Left ventricle myocardium inferior (tissue), 1 donor: ENCODE measurements at regions not wholly inside any gene's neighbourhood (a gene's known extent, or its start where the extent isn't known, plus 50 kb on each side); places are given as distances from the start of the nearest gene placed in this dataset.

Experiments
- DNase-seq: peaks from one replicate; pipeline ENCODE4 v3.0.0-alpha.2; 2020
- H3K27ac ChIP-seq: fragments of 200-600 bp; replicated peaks from 2 replicates; pipeline ENCODE4 v1.8.0; 2021
- H3K27me3 ChIP-seq: fragments of 200-600 bp; 2 replicates; pipeline ENCODE4 v1.8.0; 2021; ENCODE audit warnings: low read depth
- H3K36me3 ChIP-seq: fragments of 200-600 bp; 2 replicates; pipeline ENCODE4 v1.8.0; 2021
- H3K4me1 ChIP-seq: fragments of 200-600 bp; 2 replicates; pipeline ENCODE4 v1.8.0; 2021
- H3K4me3 ChIP-seq: fragments of 200-600 bp; 2 replicates; pipeline ENCODE4 v1.8.0; 2021; ENCODE audit warnings: mild to moderate bottlenecking, moderate library complexity
- H3K9me3 ChIP-seq: fragments of 200-600 bp; replicated peaks from 2 replicates; pipeline ENCODE4 v1.8.0; 2021
- intact Hi-C: fragments of 100-400 bp; cut with micrococcal nuclease; formaldehyde crosslinking; loops from one replicate; pipeline ENCODE4 v1.11.0; 2022
- TF ChIP-seq, protein P1 (sequence below): fragments of 200-600 bp; IDR thresholded peaks from 2 replicates; pipeline ENCODE4 v1.8.0; 2021; ENCODE audit warnings: antibody characterized with exemption, mild to moderate bottlenecking, borderline replicate concordance
- donor health status: DM: no; HTN: yes; CAD: no; lungs with severe emphysema.

DNA sequence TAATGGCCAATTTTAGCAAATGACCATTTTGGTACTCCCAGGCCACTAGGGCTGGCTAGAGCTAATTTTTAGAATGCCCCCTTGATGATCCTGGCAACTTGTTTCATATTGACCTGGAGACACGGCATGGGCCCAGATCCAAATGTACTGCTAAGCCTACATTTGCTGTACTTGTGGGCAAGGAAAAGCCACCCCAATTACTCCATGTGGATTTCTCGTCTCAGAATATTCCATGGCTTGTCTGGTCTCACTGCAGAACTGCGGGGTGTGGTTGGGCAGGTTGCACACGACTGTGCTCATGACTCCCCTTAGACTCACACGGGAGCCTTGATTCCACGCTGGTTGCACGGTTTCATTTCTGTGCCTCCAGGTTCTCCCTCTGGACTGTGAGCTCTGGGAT, 140.9 kb downstream of the RPLP1 start:
- H3K9me3 ChIP-seq, result no peaks in the 10 kb centered on the region
- no peaks in the 10 kb centered on the region for H3K36me3 ChIP-seq
- intact Hi-C loops, result no loop called here
- TF ChIP-seq, protein P1, sequence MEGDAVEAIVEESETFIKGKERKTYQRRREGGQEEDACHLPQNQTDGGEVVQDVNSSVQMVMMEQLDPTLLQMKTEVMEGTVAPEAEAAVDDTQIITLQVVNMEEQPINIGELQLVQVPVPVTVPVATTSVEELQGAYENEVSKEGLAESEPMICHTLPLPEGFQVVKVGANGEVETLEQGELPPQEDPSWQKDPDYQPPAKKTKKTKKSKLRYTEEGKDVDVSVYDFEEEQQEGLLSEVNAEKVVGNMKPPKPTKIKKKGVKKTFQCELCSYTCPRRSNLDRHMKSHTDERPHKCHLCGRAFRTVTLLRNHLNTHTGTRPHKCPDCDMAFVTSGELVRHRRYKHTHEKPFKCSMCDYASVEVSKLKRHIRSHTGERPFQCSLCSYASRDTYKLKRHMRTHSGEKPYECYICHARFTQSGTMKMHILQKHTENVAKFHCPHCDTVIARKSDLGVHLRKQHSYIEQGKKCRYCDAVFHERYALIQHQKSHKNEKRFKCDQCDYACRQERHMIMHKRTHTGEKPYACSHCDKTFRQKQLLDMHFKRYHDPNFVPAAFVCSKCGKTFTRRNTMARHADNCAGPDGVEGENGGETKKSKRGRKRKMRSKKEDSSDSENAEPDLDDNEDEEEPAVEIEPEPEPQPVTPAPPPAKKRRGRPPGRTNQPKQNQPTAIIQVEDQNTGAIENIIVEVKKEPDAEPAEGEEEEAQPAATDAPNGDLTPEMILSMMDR, result no peak
- H3K27ac ChIP-seq, result no peak overlapping the region
- peaks cover 8% of the 10 kb centered on the region for H3K27me3 ChIP-seq
- peaks cover 33% of the 10 kb centered on the region for H3K4me1 ChIP-seq
- no peak for DNase-seq
- no peak overlapping the region for H3K4me3 ChIP-seq

DNA sequence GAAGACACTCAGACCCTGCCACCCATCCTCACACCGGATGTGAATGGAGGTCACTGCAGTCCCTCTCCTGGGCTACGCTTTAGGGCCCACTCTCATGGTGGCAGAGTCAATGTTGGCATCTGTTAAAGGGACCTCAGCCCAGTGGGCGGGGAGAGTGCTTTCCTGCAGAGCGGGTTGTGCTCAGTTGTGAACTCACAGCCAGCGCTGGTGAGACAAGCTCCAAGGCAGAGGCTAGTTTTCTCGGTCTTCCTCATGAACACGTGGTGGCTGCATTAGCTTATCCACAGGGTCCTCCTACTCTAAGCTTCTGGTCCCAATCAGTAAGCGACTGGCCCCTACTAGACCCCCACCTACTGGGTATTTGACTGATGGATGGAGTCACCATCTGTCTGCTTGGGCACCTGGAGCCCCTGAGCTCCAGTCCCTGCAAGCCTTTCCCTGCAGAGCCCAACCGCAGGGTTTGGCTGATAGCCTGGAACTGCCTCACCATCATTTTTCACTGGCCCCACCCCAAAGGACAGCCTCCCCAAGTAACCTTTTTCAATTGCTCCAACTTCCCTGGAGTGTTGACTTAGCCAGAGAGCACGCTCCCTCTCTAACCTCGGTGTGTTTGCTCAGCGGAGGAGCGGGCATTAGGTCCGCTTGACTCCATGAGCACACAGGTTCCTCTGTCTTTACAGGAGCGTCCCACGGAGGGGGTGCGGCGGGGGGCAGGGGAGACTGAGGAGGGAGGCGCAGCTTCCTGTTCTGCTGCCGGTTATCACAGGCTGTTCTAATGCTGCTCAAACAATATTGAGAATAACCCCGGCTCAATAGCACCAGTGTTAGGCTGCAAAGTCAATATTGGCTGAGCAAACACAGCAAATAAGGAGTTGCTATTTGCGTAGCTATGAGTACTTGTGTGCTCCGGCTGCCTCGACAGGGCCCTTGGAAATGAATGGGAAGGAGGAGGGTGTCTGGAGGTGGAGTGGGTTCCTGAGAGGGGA, 141.7 kb downstream of the RPLP1 start:
- H3K27ac ChIP-seq, result peak overlapping the region; percentile 94
- peak overlapping the region; percentile 20 for H3K4me3 ChIP-seq
- H3K36me3 ChIP-seq, result no peaks in the 10 kb centered on the region
- no peaks in the 10 kb centered on the region for H3K9me3 ChIP-seq
- intact Hi-C loops, result no loop called here
- peak; percentile 40 for DNase-seq
- TF ChIP-seq, protein P1, result no peak
- peaks cover 16% of the 10 kb centered on the region for H3K27me3 ChIP-seq
- H3K4me1 ChIP-seq, result peaks cover 33% of the 10 kb centered on the region

- TF ChIP-seq, protein P1, result peak; percentile 13
- DNase-seq, result peak; percentile 80
- Histone ChIP-seq H3K4me1 (peaks cover 33% of the 10 kb centered on the region), H3K9me3 (no peaks in the 10 kb centered on the region), H3K4me3 (peak overlapping the region; percentile 20), H3K27ac (peak overlapping the region; percentile 94), H3K27me3 (peaks cover 17% of the 10 kb centered on the region), H3K36me3 (no peaks in the 10 kb centered on the region)
- intact Hi-C loops, result no loop called here
Observed at GRCh38 chr15:69595009-69595791, 142.6 kb downstream of the RPLP1 start.

DNA sequence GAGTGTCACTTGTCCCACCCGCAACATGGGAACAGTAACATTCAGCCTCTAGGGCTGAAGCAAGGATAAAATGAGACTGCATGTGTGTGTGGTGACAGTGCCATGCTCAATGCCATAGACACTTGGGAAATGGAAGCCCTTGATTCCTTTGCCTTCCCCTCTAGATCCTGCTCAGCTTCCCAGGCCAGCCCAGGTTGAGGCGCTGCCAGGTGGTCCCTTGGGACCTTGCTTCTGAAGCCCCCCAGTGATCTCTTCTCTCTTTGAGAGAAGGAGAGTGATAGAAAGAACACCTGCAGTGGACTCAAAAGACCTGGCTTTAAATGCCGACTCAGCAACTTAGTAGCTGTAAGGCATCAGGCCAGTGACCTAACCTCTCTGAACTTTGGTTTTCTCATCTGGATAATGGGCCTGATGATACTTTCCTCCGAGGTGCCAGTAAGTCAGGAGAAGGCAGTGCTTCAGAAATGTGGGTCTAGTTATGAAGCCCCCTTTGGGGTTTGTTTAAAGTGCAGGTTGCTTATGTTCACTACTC, 144.5 kb downstream of the RPLP1 start:
- DNase-seq, result no peak
- Histone ChIP-seq H3K4me1 (peaks cover 33% of the 10 kb centered on the region), H3K27me3 (peaks cover 22% of the 10 kb centered on the region), H3K4me3 (no peak overlapping the region), H3K27ac (no peak overlapping the region), H3K36me3 (no peaks in the 10 kb centered on the region), H3K9me3 (no peaks in the 10 kb centered on the region)
- TF ChIP-seq, protein P1, result no peak
- intact Hi-C loops, result no loop called here

DNA sequence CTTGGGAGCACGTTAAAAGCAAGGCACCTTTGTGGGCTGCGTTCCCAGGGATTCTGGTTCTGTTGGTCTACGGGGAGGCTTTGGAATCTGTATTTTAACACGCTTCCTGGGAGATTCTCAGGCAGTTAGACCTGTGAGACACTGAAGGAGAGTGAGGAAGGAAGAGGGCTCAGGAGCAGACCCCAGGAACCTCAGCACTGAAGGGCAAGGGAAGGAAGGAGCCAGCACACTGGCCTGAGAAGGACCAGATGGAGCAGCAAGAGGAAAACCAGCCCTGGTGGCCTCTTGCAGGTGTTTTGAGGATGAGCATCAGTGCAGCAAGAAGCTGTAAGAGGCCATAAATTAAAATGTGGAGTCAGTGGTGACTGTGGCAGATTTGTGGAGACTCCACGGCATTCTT, 146.7 kb downstream of the RPLP1 start:
- H3K9me3 ChIP-seq, result no peaks in the 10 kb centered on the region
- H3K4me1 ChIP-seq, result peaks cover 25% of the 10 kb centered on the region
- H3K27ac ChIP-seq, result no peak overlapping the region
- H3K4me3 ChIP-seq, result no peak overlapping the region
- no peaks in the 10 kb centered on the region for H3K36me3 ChIP-seq
- no peak for DNase-seq
- TF ChIP-seq, protein P1, result no peak
- intact Hi-C loops, result no loop called here
- H3K27me3 ChIP-seq, result peaks cover 22% of the 10 kb centered on the region
